Renal cortical epithelial cell (primary cell): ENCODE measurements at regions not wholly inside any gene's neighbourhood (a gene's known extent, or its start where the extent isn't known, plus 50 kb on each side); places are given as distances from the start of the nearest gene placed in this dataset.

ENCODE experiments used
- DNase-seq: peaks from one replicate; pipeline ENCODE4 v3.0.0-alpha.2; 2011; ENCODE audit warnings: low read depth

DNA sequence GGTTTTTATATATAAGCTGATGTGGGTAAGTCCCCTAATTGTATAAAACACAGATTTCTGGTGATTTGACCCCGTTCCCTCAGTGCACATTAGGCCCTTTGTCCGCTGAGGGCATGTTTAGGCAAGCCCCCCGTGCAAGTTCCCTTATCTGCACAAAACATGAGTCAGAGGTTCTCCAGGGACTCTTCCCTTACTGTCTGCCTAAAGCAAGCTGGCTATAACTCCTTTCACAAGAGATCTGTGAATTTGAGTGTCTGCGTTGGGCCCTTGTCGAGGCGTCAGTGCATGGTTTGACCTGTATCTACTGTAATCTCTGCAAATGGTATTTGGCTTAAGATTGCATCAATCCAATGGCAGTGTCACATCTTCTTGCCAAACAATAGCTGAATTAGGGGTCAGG is 712.8 kb downstream of the CDH8 start:
- no peak for DNase-seq

GRCh38 chr16:61320791-61321190 is 715.4 kb downstream of the CDH8 start:
- no peak for DNase-seq

- no peak for DNase-seq
Observed at GRCh38 chr16:61313931-61314330, 722.3 kb downstream of the CDH8 start.

- no peak for DNase-seq
Observed at GRCh38 chr16:61309386-61309785, 726.9 kb downstream of the CDH8 start.

DNA sequence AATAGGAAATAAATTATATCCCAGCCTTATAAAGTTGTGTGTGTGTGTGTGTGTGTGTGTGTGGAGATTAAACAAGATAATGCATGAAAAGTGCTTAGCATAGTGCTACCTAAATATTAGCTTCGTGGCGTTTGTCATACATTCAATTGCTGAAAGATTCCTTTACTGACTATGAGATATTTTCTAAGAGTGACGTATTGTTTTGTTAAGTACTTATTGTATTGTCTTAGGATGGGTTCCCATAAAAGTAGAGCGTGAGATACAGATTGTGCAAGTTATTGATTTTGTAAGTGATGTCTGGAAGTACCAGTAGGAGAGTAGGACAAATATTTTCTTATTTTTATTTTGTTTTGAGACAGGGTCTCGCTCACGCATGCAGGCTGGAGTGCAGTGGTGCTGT is 730.0 kb downstream of the CDH8 start:
- no peak for DNase-seq

- DNase-seq: no peak
Observed at GRCh38 chr16:61296814-61297213, 739.4 kb downstream of the CDH8 start.

GRCh38 chr16:61296305-61296704 is 739.9 kb downstream of the CDH8 start:
- DNase-seq: no peak

DNA sequence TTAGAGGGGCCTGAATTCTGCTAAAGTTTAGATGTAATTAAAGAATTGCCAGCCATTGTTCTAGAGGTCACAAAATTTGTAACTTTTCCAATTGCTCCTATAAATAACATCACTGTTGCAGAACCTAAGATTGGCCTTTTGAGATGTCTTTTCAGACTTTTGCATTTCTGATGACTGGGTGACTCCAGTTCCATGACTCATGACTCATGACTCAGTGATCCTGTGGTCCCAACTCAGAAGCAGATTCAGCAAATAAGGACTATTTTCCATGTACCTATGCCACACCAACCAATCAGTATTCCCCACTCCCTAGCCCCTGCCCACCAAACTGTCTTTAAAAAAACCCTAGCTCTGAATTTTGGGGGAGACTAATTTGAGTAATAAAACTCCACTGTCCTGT is 740.9 kb downstream of the CDH8 start:
- no peak for DNase-seq

GRCh38 chr16:61289141-61289540 is 747.1 kb downstream of the CDH8 start:
- DNase-seq: no peak

GRCh38 chr16:61277849-61278248 is 758.4 kb downstream of the CDH8 start:
- no peak for DNase-seq

- no peak for DNase-seq
Observed at GRCh38 chr16:61274211-61274610, 762.0 kb downstream of the CDH8 start.

DNA sequence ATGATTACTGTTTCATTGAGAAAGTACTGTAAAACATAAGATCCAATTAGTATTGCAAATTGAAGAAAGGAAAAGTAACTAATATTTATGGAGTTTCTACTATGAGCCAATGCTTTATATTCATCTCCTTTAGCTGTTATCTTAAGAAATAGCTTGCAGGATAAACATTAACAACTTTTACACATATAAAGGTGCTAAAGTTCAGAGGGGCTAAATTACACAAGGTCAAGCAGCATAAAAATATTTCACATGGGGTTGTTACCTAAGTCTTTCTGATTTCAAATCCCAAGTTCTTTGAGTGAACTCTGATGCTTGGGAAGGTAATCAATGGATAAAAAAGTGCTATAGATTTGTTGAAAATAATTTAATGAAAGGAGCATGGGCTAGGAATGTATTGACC is 765.5 kb downstream of the CDH8 start:
- DNase-seq: no peak

DNA sequence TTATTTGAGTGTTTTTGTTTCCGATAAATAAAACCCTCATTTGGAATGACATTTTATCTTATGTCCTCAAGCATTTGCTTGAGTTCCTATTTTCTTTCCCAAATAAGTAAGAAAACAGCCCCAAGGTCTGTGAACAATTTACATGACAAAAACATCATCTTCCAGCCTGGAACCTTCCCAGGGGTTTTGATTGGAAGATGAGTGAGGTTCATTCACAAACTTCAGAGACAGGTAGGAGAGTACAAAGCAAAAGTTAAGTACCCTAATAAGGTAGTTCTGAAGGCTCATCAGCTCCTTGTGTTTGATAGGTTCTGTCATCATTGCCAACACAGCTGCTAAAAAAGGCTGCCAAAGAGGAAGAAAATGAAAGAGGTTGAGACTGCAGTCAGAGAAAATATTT is 772.8 kb downstream of the CDH8 start:
- no peak for DNase-seq

DNA sequence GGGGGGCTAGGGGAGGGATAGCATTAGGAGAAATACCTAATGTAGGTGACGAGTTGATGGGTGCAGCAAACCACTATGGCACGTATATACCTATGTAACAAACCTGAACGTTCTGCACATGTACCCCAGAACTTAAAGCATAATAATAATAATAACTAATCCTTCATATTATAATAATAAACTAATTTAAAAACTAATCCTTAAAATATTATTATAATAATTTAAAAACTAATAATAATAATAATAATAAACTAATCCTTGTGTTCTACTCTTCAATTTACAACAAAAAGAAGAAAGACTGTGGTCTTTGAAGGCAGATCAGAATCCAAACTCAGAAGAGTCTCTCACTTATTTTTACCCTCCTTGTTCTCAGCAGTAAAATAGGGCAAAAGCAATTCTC is 774.9 kb downstream of the CDH8 start:
- DNase-seq: no peak

- no peak for DNase-seq
Observed at GRCh38 chr16:61246592-61246991, 789.6 kb downstream of the CDH8 start.

- DNase-seq: no peak
Observed at GRCh38 chr16:61243954-61244353, 792.3 kb downstream of the CDH8 start.

GRCh38 chr16:61237884-61238485 is 798.3 kb downstream of the CDH8 start:
- DNase-seq: no peak

DNA sequence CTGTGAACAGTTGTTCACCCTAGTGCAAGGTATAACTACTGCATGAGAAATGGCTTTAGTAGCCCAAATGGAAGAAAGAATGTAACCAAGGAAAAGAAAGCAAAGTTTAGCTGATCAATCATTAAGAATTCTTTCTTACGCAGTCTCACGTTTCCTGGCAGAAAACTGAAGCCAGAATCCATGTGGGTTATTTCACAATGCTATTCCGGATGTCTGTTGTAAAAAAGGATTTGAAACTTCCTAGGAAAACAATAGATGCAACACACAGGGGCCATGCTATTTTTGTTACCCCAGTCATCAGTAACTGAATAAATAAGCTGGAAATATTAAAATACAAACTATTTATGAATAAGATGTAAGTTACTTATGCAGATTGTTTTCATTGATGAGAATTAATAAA is 802.5 kb downstream of the CDH8 start:
- DNase-seq: no peak

DNA sequence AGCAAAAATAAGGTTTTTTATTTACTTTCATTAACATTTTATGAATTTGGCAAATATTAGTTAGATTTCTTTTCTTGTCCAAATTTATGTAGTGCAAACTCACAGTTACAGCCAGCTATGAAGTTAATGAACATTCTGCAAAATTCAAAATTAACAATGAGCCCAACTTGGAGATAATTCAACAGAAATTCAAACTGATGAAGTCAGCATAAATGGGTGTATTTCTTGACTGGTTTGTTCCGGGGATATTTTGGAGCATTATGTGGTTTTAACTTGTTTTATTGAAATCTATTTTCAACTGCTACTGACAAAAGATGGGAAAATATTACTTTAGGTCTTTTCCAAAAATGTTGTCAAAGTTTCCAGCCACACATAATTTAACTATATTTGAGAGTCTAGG is 807.9 kb downstream of the CDH8 start:
- DNase-seq: no peak

DNA sequence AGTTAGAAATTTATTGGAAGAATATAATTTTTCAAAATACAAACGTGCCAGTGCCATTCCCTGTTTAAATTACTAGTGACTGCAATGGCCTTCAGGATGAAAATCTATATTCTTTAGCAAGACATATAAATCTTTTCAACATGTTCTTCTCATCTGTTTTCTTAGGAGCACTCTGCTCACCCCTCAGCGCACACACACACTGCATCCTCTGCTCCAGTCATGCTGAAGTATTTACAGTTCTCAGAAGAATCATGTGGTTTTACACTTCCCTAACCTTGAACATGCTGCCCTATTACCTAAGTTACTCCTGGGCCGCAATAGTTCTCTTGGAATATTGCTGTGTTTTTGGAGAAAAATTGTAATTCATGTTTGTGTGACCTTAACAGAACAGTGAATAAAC is 820.6 kb downstream of the CDH8 start:
- DNase-seq: no peak

- DNase-seq: no peak
Observed at GRCh38 chr16:61214780-61215179, 821.5 kb downstream of the CDH8 start.

GRCh38 chr16:61210076-61210475 is 826.2 kb downstream of the CDH8 start:
- DNase-seq: no peak

- no peak for DNase-seq
Observed at GRCh38 chr16:61195006-61195405, 841.2 kb downstream of the CDH8 start.

GRCh38 chr16:61194573-61194972 is 841.7 kb downstream of the CDH8 start:
- DNase-seq: no peak

GRCh38 chr16:61182391-61182790 is 853.8 kb downstream of the CDH8 start:
- DNase-seq: no peak
